IgD-negative memory B cell (primary cell): ENCODE measurements at regions not wholly inside any gene's neighbourhood (a gene's known extent, or its start where the extent isn't known, plus 50 kb on each side); places are given as distances from the start of the nearest gene placed in this dataset.
"Not testable (repeated sequence)": the region's sequence is repeated elsewhere in the genome, so short reads cannot be mapped to it uniquely, and the experiment has no call there.

Experiments
- H3K27ac Mint-ChIP-seq, 3 donors: one replicate each; pipeline ENCODE4 v1.8.0; 2020 to 2022; ENCODE audit warnings: mild to moderate bottlenecking in 3 of 3, mixed read lengths in 3 of 3, moderate library complexity in 1 of 3
- H3K27me3 Mint-ChIP-seq: one replicate; pipeline ENCODE4 v1.8.0; 2021; ENCODE audit warnings: mixed read lengths
- H3K36me3 Mint-ChIP-seq: one replicate; pipeline ENCODE4 v1.8.0; 2020; ENCODE audit warnings: mild to moderate bottlenecking, mixed read lengths
- H3K4me1 Mint-ChIP-seq, 3 donors: one replicate each; pipeline ENCODE4 v1.8.0; 2020 to 2022; ENCODE audit warnings: mixed read lengths in 3 of 3, mild to moderate bottlenecking in 1 of 3
- H3K4me3 Mint-ChIP-seq, 4 donors: one replicate each; pipeline ENCODE4 v1.8.0; 2020 to 2022; ENCODE audit warnings: mild to moderate bottlenecking in 4 of 4, mixed read lengths in 4 of 4, moderate library complexity in 3 of 4
- H3K9me3 Mint-ChIP-seq, 3 donors: one replicate each; pipeline ENCODE4 v1.8.0; 2020 to 2021; ENCODE audit warnings: mixed read lengths in 3 of 3, mild to moderate bottlenecking in 1 of 3

DNA sequence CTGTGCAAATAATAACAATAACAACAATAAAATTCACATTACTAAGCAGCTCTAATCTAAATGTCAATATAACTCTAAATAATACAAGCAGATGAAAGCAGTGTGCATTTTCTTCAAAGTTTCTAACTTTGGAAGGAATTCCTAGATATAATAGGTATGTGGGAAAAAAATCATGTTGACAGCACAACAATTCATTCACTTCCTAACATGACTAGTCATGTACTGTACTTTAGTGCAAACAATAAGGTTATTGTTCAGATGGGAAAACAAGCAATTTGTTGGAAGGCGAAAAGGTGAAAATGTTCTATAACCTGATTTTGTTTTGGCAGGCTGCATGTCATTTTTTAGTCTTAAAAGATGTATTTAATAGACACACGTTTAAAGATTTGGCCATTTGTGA lies 484.3 kb upstream of the JAG1 start:
- Mint-ChIP-seq H3K4me3 (no peak overlapping the region), H3K4me1 (no peaks in the 10 kb centered on the region), H3K36me3 (no peaks in the 10 kb centered on the region), H3K27ac (no peak overlapping the region), H3K9me3 (peaks cover 0 to 2% (median 0%) of the 10 kb centered on the region in 3 donors), H3K27me3 (no peaks in the 10 kb centered on the region)

DNA sequence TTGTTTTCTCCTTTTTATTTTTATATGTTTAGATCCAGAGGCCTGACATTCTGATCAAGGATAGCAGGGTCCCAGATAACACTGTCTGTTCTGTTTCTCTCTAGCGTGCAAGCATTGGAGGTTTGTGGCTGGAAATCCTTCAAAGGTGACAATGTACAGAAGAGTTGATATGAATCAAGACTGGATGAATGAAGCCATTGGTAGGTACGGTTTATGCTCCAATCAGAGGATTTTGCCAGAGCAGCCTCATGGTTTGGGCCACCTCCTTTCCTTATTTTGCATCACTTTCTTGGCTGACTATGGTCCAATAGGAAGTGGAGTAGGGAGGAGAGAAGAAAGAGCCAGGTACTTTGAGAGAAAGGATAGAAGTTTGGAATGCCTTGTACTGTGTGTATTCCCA lies 484.8 kb upstream of the JAG1 start:
- H3K9me3 Mint-ChIP-seq = peaks cover 0 to 2% (median 0%) of the 10 kb centered on the region in 3 donors
- H3K4me3 Mint-ChIP-seq = no peak overlapping the region
- H3K4me1 Mint-ChIP-seq = no peaks in the 10 kb centered on the region
- H3K27me3 Mint-ChIP-seq = no peaks in the 10 kb centered on the region
- H3K36me3 Mint-ChIP-seq = no peaks in the 10 kb centered on the region
- H3K27ac Mint-ChIP-seq = no peak overlapping the region

GRCh38 chr20:11159728-11160127 lies 485.9 kb upstream of the JAG1 start:
- Mint-ChIP-seq H3K36me3 (no peaks in the 10 kb centered on the region), H3K27me3 (no peaks in the 10 kb centered on the region), H3K9me3 (peaks cover 0 to 2% (median 0%) of the 10 kb centered on the region in 3 donors), H3K27ac (no peak overlapping the region), H3K4me3 (no peak overlapping the region), H3K4me1 (no peaks in the 10 kb centered on the region)

GRCh38 chr20:11162026-11162775 lies 488.4 kb upstream of the JAG1 start:
- Mint-ChIP-seq H3K36me3 (no peaks in the 10 kb centered on the region), H3K27ac (no peak overlapping the region), H3K27me3 (no peaks in the 10 kb centered on the region), H3K4me1 (no peaks in the 10 kb centered on the region), H3K4me3 (no peak overlapping the region), H3K9me3 (peaks cover 0 to 6% (median 2%) of the 10 kb centered on the region in 3 donors)

DNA sequence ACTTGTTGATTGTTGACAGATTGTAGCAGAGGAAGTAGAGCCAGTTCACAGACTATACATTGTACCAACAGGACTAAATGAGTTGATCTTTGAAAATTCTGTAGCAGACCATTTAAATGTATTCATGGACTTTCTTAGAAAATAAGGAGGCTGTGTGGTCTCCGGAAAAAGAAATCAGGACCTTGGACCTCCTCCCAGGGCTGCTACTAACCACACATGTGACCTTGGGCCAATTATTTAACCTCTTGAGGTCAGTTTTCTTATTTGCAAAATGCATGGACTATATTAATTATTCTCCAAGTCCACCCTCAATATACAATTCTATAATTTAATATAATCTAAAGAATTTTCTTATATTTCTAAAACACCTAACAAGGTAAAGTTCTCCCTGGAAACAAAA lies 492.0 kb upstream of the JAG1 start:
- Mint-ChIP-seq H3K27me3 (no peaks in the 10 kb centered on the region), H3K9me3 (peaks cover 0 to 10% (median 0%) of the 10 kb centered on the region in 3 donors), H3K27ac (no peak overlapping the region), H3K36me3 (no peaks in the 10 kb centered on the region), H3K4me3 (no peak overlapping the region), H3K4me1 (no peaks in the 10 kb centered on the region)

DNA sequence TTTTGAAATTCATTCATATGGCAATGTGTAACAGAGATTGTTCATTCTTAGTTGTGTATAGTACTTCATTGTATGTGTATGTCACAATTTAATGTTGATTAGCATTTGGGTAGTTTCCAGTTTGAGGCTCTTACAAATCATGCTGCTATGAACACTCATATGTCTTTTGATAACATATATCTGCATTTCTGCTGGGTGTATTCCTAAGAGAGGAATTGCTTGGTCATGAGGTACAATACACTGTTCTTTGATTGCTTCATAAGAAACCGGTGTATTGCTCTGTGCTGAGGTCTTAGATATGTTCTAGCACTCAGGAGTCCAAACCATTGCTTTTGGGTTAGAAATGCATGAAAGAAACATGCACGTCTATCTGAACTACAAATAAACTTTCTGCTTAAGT lies 492.9 kb upstream of the JAG1 start:
- no peaks in the 10 kb centered on the region for H3K4me1 Mint-ChIP-seq
- no peaks in the 10 kb centered on the region for H3K27me3 Mint-ChIP-seq
- H3K27ac Mint-ChIP-seq = no peak overlapping the region
- peaks cover 0 to 10% (median 0%) of the 10 kb centered on the region in 3 donors for H3K9me3 Mint-ChIP-seq
- H3K4me3 Mint-ChIP-seq = no peak overlapping the region
- H3K36me3 Mint-ChIP-seq = no peaks in the 10 kb centered on the region

GRCh38 chr20:11168026-11168425 lies 494.2 kb upstream of the JAG1 start:
- peaks cover 0 to 10% (median 2%) of the 10 kb centered on the region in 3 donors for H3K9me3 Mint-ChIP-seq
- no peaks in the 10 kb centered on the region for H3K4me1 Mint-ChIP-seq
- no peaks in the 10 kb centered on the region for H3K36me3 Mint-ChIP-seq
- no peaks in the 10 kb centered on the region for H3K27me3 Mint-ChIP-seq
- no peak overlapping the region for H3K27ac Mint-ChIP-seq
- no peak overlapping the region for H3K4me3 Mint-ChIP-seq

DNA sequence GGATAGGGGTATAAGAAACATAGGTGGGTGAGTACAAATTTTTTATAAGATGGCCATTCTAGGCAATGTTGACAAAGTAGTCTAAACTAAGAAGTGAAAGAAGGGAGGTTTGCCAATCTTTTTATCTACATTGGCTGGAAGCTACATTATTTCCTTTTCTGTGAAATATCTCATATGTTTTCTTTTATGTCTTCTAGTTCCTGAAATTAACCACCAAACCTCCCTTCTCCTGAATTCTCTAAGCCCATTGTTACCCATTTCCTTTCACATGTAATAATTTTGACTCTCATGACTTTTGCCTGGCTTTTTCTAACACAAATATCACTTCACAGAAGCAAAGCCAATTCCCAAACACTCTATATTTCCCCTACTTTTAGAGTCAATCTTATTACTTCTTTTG lies 496.2 kb upstream of the JAG1 start:
- Mint-ChIP-seq H3K27me3 (no peaks in the 10 kb centered on the region), H3K4me3 (peak overlapping the region in 1 of 4 donors; percentile 24), H3K9me3 (peaks cover 0 to 10% (median 2%) of the 10 kb centered on the region in 3 donors), H3K27ac (no peak overlapping the region), H3K36me3 (no peaks in the 10 kb centered on the region), H3K4me1 (no peaks in the 10 kb centered on the region)

DNA sequence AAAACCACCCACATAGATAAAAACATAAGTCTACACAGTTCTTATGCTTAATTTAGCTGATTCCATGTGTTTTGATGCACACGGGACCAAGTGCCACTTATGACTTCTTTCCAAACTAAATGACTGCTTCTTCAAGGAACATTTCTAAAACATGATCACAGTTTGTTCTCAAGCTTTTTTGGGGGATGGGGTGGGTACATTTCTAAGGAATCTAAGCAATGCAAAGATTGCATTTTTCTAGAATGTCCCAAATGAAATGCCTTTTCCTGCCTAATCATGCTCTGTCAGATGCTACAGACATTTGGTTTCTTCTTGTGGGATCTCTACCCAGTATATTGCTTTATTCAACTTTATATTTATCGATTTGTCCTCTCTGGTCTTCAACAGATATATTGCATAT lies 496.8 kb upstream of the JAG1 start:
- peaks cover 0 to 10% (median 2%) of the 10 kb centered on the region in 3 donors for H3K9me3 Mint-ChIP-seq
- H3K36me3 Mint-ChIP-seq = no peaks in the 10 kb centered on the region
- H3K27ac Mint-ChIP-seq = no peak overlapping the region
- no peak overlapping the region for H3K4me3 Mint-ChIP-seq
- no peaks in the 10 kb centered on the region for H3K4me1 Mint-ChIP-seq
- no peaks in the 10 kb centered on the region for H3K27me3 Mint-ChIP-seq

DNA sequence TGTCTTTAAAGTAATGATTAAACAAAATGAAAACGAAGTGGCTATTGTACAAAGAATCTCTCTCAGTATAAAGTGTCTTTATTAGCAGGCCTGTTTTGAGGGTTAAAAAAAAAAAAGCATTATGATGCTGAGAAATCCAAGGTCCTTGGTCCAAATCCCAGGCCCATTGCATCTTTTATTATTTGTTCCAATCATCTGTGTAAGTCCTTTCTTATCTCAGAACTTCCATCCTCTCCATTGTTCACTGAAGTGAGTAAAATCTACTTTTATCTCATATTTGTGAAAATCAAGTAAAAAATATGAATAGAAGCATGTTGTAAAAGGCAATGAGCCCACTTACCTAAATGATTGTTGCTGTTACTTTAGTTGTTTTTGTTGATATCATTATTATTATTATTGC lies 499.1 kb upstream of the JAG1 start:
- Mint-ChIP-seq H3K36me3 (no peaks in the 10 kb centered on the region), H3K27ac (no peak overlapping the region), H3K4me3 (no peak overlapping the region), H3K27me3 (no peaks in the 10 kb centered on the region), H3K4me1 (no peaks in the 10 kb centered on the region), H3K9me3 (peaks cover 1 to 5% (median 2%) of the 10 kb centered on the region in 3 donors)

GRCh38 chr20:11173916-11174315 lies 500.1 kb upstream of the JAG1 start:
- Mint-ChIP-seq H3K9me3 (peaks cover 1 to 5% (median 2%) of the 10 kb centered on the region in 3 donors), H3K27me3 (no peaks in the 10 kb centered on the region), H3K4me3 (no peak overlapping the region), H3K36me3 (no peaks in the 10 kb centered on the region), H3K4me1 (no peaks in the 10 kb centered on the region), H3K27ac (no peak overlapping the region)

DNA sequence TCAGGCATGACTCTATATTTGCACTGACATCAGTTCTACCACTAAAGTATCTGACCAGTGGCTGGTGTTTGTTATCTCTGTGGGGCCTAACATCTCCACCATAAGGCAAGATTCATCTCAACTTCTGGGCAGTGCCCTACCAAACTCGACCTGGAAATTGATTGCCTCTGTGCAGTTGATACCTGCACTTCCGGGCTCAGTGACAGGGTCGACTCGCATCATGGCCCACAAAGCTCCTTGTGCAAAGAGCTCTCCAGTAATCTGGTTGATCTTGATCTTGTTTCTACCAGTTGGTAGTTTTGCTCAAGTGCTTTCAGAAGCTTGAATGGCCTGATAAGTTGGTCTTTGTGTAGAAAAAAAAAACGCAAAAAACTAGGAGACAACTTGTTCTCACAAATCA lies 501.1 kb upstream of the JAG1 start:
- H3K4me1 Mint-ChIP-seq = no peaks in the 10 kb centered on the region
- no peak overlapping the region for H3K27ac Mint-ChIP-seq
- H3K4me3 Mint-ChIP-seq = no peak overlapping the region
- H3K36me3 Mint-ChIP-seq = no peaks in the 10 kb centered on the region
- peaks cover 1 to 5% (median 2%) of the 10 kb centered on the region in 3 donors for H3K9me3 Mint-ChIP-seq
- H3K27me3 Mint-ChIP-seq = no peaks in the 10 kb centered on the region

- Mint-ChIP-seq H3K4me1 (no peaks in the 10 kb centered on the region), H3K9me3 (peaks cover 0 to 7% (median 7%) of the 10 kb centered on the region in 3 donors), H3K27ac (no peak overlapping the region), H3K4me3 (no peak overlapping the region), H3K27me3 (no peaks in the 10 kb centered on the region), H3K36me3 (no peaks in the 10 kb centered on the region)
These were observed 502.6 kb upstream of the JAG1 start for GRCh38 chr20:11176431-11176830.

DNA sequence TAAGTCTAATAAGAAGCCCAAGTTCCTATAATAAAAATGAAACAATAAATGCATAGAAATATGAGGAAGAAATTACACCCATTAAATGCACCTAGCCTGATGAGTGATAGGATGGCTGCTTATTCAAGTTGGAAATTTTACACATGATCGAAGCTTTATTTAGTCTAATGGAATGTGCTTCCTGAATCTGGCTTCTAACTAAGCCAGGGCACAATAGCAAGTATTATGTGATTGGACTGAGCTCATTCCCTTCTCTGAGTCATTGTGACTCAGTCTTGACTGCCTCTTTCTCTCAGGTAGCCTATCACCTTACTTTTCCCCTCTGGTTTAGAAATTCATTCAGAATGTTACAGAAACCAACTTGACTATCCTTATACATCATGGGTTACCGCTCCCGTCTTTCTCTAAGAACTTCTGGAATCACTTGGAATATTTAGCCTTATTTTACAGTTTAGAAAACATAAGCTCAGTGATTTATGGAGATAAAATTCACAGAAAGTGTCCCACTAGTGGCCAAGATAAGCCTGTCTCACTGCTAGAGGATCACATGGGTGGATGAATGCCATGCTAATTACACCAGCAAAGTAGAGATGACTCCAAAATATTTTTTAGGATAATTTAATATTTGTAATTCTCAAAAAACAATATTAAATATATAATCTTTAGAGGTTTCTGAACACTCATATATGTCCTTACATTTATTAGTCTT lies 505.3 kb upstream of the JAG1 start:
- Mint-ChIP-seq H3K27ac (no peak overlapping the region), H3K9me3 (peaks cover 3 to 7% (median 5%) of the 10 kb centered on the region in 3 donors), H3K4me3 (no peak overlapping the region), H3K27me3 (no peaks in the 10 kb centered on the region), H3K4me1 (no peaks in the 10 kb centered on the region), H3K36me3 (no peaks in the 10 kb centered on the region)

DNA sequence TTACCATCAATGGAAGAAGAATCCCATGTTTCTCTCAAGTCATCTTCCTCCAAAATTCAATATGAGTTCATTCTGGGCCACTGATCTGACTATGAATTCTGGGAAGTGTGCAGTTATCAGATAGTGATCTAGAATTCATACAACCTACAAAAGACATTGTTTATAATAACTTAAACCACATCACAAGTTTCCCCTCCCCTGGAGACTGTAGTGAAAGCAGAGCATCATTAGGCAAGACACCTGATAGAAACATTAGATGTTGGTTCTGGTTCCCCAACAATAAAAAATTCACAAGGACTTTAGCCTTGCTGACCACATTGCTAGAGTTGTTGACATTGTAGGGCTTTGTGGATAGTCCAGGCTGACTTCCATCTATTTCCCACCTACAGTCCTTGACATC lies 506.4 kb upstream of the JAG1 start:
- Mint-ChIP-seq H3K4me3 (no peak overlapping the region), H3K9me3 (peaks cover 5 to 9% (median 7%) of the 10 kb centered on the region in 3 donors), H3K36me3 (no peaks in the 10 kb centered on the region), H3K27ac (no peak overlapping the region), H3K27me3 (no peaks in the 10 kb centered on the region), H3K4me1 (no peaks in the 10 kb centered on the region)

DNA sequence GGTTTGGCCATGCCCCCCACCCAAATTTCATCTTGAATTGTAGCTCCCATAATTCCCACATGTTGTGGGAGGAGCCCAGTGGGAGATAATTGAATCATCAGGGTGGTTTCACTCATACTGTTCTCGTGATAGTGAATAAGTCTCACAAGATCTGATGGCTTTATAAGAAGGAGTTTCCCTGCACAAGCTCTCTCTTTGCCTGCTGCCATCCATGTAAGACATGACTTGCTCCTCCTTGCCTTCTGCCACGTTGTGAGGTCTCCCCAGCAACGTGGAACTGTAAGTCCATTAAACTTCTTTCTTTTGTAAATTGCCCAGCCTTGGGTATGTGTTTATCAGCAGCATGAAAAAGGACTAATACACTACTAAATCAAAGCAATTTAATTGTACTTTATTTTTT lies 507.3 kb upstream of the JAG1 start:
- not testable (repeated sequence) for H3K4me3 Mint-ChIP-seq, H3K27ac Mint-ChIP-seq, H3K27me3 Mint-ChIP-seq, H3K36me3 Mint-ChIP-seq, H3K4me1 Mint-ChIP-seq
- peaks cover 5 to 12% (median 7%) of the 10 kb centered on the region in 3 donors for H3K9me3 Mint-ChIP-seq
